AG08396 (cell line): ENCODE measurements at regions not wholly inside any gene's neighbourhood (a gene's known extent, or its start where the extent isn't known, plus 50 kb on each side); places are given as distances from the start of the nearest gene placed in this dataset.

ENCODE experiments used
- DNase-seq: peaks from one replicate; pipeline ENCODE4 v3.0.0; 2012; ENCODE audit warnings: low spot score, mixed read lengths

DNA sequence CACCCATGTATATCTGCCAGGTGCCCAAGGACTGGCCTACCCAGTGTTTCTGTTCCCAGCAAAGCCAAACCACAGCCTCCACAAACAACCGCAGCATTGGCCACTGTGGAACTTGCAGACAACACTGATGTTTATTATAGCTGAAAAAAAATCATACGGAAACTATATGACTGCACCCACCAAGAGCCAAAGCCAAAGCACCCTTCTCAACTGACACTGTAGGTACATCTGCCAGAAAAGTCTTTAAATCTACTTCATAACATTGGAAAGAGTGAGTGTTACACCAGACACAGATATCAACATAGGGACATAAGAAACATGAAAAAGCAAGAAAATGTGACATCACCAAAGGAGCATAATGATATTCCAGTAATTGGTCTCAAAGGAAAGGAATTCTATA lies 428.0 kb downstream of the PSAT1 start:
- DNase-seq: no peak

DNA sequence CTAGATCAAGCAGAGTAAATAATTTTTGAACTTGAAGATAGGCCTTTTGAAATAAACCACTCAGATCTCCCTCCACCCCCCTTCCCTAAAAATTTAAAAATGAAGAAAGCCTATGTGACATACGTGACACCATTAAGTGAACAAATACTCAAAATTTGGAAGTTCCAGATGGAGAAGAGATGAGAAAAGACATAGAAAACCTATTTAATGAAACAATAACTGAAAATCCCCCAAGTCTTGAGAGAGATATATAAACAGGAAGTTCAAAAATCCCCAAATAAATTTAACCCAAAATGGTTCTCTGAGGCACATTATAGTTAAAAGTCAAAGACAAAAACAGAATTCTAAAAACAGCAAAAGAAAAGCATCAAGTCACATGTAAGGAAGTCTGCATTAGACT lies 428.6 kb downstream of the PSAT1 start:
- DNase-seq: no peak

DNA sequence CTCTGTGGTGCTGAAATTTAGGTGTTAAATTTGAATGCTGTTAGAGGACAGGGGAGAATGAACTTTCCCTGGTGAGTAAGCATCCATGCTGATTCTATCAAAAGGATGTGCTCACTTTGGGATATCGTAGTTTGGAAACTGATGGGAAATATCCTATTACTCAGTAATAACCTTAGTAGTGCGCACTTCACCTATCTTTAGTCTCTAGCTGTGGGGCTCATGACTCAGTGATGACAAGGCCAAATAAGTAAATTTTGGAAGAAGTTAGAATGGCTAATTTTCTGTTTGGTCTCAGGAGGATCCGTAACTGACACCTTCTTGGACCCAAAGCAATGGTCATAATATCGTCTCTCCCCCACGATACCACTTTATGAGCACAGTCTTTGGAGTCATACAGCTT lies 448.4 kb downstream of the PSAT1 start:
- DNase-seq: no peak

DNA sequence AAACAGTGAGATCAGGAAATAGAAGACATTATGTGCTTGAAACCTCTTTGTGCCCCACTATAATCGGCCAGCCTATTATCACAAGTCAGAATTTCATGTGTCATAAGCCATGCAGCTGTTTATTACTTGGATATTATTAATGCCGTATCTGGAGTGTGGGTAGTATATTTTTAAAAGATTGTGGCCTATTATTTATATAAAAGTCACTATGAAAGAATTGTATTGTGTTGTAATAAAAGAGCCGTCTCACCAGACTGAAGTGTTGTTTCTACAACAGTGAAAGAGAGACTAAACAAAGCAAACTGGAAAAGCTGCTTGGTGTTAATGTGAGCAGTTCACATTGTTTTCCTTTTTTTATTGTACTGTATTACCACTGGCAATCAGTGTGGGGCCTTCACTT lies 449.1 kb downstream of the PSAT1 start:
- no peak for DNase-seq

DNA sequence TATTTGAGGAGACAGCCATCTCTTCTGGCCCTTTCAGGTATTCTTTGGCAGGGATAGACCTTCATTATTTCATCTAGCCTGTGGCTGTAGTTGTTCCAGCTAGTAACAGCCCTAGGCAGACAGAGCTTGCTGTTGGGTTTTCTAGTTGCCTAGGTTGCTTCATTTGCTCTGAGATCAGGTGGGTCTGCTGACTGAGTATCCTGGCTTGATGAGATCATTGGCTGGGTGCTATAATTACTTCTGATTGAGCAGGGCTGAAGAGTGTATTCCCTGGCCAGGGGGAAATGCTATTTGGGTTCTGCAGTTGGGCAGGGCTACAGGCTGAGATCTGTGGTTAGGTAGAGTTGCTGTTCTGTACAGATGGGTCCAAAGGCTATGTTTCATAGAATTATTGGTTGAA lies 456.1 kb downstream of the PSAT1 start:
- DNase-seq: no peak

DNA sequence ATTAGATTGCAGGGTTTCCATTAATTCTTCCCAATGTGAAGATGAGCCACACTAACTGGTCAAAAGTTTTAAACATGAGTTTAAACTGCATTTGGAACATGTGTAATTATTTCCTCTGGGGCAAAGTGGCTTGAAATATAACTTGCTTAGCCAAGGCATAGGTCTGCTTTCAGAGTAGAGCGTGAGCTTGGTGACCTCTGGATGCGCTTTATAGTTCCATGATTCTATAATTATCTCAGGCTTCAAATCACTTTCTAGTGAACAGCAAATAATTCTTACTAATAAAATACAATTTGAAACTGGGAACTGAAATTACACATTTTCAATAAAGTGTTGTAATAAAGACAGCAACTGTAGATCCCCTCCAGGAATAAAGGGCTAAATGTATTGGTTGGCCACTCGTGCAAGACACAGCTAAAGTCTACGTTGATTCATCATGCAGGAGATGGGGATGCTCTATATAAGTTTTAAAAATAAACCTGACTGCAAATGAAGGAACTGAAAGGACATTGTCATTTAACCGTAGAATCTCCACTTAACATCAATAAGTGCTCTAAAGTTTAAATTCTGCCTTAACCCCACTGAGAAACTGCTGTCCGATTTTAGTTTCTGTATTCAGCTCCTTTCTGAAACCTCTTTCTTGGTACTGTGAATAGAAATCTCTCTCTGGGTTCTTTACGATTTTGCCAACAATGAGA lies 460.0 kb downstream of the PSAT1 start:
- no peak for DNase-seq

DNA sequence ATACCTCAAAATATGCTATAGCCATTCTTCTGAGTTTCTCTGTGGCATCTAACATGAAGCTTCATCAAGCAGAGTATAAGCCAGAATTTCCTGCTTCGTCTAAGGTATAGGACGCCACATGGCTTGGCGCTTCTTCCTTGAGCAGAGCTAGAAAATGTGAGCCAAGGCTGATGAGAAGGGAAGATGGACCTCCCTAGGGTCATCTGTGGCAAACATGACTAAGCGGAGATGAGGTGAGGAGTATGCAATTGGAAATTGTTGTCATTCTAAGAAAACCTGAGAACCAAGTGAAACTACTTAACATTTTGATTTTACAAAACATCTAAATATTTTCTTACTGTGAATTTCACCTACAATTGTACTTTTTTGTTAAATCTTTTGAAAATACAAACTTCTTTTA lies 466.5 kb downstream of the PSAT1 start:
- DNase-seq: no peak

DNA sequence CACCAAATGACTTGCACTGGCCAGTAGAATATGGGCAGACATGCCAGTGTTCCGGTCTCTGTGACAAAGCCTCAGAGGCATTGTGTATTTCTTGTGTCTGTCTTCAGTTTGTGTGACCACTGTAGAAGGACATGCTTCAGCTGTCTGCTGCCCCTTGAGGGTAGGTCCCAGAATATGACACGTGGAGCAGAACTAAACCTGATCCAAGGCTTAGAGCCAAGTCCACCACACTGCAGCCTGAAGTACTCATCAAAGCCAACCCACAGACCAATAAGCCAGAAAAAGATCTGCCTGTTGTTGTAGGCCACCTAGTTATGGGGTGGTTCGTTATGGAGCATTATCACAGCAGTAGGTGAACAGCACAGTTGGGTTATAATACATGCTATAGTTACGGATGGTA lies 468.9 kb downstream of the PSAT1 start:
- DNase-seq: no peak

DNA sequence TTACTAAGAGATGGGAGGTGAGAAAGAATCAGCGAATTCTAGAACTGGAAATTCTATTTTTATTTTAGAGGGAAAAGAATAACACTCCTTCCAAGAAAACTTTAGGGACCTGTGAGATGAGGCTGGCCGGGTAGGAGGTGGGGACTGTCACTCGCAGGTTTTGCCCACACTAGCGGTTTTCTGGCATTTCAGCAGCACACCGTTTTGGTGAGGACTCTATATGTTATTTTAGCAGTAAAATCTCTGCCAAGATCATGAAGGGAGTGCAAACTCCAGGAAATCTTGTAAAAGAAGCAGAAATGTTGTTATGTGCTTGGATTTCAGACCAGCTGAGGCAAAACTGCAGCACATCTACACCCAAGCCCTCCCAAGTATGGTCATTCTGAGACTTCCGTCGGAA lies 470.6 kb downstream of the PSAT1 start:
- DNase-seq: no peak

DNA sequence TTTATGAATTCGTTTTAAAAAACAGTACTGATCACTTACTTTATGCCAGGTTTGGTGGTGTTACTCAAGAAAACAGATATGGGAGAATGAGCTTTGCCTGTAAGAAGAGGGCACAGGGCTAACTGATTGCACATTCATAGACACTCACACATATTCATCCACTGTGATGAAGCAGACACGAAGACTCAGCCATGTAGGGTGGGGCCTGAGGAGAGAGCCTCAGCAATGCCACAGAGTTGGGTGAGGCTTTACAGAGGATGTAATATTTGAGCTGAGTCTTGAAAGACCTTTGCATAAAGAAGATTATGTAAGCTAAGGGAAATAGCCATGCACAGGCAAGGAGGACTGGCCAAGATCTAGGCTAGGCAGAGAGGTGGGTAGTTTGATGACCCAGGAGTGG lies 472.8 kb downstream of the PSAT1 start:
- DNase-seq: no peak

DNA sequence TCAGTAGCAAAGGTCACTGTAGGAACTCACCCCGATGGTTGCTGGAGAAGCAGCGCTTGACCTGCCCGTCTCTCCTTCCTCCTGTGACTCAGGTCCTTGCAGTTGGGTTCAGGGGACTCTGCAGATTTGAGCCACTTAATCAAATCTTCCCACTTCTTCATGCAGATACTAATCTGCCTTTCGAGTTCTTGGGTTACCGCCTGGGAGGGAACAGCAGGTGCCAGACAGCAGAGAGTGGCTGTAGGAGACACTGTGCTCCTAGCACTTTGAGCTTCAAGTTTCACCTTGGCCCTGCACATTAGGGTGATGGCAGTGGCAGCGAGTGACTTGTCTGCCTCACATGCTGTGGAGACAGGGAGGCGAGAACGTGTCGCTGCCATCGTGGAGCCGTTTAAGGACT lies 478.3 kb downstream of the PSAT1 start:
- DNase-seq: no peak

DNA sequence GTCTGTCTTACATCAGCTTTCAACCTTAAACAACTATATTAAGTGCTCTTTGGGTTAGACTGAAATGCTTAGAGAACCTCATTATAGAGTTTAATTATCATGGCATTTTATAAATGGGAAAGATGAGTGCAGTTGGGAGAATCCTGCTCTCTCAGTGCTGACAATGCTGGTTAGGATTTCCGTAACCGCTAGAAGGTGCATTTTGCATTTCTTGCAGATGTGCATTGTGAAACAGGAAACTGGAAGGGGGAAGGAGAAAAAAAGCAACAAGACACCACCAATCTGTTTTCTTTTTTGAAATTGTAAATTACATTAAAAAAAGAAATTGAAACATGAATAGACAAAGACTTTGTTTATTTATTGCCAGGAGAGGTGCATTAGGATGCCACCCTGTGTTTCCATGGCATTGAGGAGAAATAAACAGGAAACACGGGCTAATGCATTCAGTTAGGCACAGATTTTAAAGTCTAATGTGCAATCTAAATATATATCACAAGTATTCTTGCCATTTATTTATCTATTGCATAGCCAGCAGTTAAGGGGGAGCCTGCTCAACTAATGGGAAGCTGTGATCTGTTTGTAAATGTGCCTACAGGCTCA lies 478.9 kb downstream of the PSAT1 start:
- DNase-seq: no peak

DNA sequence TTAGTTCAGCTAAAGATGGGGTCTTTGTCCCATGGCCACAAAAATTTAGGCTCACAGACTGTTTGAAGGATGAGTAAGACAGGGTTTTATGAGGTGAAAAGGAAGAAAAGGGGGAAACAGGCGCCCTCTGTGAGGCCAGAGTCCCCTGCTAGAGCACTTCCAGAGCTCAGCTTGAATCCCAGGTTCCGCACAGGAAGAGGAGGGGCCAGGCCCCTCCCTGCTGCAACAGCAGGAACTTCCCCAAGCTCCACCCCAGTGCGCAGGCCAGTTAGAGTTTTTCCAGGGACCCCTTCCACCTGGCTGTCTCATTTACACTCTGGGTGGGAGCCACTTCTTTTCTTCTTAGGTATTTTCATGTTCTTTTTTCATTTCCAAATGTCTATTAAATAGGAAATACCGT lies 480.8 kb downstream of the PSAT1 start:
- no peak for DNase-seq

DNA sequence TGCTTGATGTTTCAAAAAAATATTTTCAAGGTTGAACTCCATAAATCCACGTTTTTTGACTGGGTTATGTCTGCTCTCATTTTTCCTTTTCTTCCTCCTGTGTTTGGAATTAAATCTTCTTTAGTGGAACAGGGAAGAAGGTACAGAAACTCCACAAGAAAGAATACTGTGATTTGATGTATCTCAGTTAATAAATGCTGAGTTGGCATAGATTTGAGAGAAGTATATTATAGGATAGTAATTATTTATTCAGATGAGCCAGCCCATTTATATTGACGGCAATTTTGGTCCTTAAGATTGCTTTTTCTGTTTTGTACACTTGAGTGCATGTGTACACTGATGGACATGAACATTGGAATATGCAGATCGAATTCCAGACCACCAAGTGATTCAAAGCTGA lies 481.4 kb downstream of the PSAT1 start:
- no peak for DNase-seq

DNA sequence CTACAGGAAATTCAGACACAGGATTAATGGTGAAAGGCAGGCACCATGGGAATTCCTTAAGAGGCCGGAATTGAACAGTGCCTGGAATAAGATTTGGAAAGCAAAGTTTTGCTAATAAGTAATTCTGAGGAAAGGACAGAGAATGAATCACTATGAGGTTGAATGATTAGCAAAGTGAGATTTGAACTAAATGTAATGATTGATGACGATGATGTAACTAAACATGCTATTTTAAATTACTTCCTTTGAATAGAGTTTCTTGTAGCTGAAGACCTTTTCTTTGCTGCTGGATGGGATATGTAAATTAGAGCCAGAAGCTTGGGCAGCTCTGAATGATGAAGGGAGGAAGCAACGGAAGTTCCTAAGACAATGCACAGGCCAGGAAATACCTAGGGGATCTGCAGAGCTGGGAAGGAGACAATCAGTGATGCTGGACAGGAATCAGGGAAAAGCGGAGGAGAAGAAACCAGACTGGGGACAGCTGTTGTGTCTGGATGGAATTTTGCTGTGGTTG lies 482.0 kb downstream of the PSAT1 start:
- no peak for DNase-seq

DNA sequence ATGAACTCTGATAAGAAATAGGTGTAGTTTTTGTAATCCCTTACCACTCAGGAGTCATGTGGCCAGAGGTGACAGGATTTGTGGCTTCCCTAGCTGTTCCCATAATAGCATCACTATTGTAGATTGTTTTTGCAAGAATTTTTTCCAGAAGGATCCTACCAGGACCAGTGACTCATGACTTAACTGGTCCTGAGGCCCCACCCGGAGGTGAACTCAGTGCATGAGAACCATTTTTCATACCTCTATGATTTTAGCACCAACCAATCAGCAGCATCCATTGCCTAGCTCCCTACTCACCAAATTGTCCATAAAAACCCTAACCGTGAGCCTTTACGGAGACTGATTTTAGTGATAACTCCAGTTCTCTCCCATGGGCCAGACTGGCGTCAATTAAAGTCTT lies 484.8 kb downstream of the PSAT1 start:
- DNase-seq: no peak

DNA sequence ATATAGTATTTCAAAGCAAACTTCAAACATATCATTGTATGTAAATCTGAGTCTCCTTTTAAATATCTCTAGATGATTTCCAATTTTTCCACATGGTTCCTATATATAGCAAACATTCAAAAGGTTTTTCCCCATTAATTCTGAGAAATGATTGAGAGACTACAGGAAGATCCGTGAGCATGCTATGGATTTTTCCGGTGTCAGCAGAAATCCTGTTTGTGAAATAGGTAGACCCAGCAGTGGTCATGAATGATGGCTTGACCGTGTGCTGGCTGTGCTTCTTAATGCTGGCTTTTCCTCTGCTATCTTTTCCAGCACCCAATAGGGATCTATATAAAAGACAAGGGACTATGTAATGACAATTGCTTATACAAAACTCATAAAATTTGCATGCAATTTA lies 485.3 kb downstream of the PSAT1 start:
- DNase-seq: no peak

DNA sequence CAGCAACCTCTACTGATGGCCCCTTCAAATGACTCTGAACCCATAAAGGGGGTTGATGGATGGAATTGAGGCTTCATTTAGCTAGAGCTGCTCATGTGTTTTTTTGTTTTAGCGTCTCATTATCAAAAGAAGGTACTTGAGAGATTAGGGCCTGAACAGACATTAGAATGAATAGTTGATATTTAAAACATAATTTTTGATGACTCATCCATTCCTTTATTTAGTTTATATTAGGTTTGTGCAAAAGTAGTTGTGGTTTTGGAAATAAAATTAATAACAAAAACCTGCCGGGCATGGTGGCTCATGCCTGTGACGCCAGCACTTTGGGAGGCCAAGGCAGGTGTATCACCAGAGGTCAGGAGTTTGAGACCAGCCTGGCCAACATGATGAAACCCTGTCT lies 485.9 kb downstream of the PSAT1 start:
- DNase-seq: no peak

DNA sequence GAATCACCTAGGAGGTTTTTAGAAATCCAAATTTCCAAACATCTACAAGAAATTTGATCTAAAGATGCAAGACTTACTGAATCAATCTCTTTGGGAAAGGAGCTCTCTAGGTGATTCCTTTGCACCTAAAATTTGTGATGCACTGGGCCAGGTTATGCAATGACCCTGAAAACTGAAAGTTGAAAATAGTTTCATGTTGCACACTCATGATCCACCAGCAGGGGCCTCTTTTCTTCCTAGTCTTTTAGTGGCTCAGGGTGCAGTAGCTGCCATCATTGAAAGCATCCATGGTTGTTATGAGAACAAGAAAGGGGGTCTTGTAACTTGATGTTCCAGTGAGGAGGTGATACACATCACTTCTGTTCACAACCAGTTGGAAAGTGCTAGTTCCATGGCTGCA lies 486.8 kb downstream of the PSAT1 start:
- DNase-seq: no peak

DNA sequence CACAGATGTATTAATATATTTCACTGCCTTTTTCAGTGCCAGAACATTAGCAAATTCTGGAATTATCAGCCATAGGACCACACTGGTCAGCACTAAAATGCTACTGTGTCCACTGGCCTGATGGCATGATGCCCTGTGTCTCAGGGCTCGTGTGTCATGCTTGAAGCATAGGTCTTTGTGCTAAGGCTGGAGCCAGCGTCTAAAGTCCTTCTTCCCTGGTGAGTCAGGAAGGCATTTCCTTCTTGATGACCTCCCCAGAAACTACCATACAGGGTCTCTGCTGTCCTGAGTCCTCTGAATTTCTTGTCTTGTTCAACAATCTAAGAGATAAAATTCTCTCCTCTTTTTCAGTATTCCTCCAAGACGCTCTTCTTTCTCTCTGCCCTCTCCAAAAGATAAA lies 489.9 kb downstream of the PSAT1 start:
- DNase-seq: peak; percentile 43

DNA sequence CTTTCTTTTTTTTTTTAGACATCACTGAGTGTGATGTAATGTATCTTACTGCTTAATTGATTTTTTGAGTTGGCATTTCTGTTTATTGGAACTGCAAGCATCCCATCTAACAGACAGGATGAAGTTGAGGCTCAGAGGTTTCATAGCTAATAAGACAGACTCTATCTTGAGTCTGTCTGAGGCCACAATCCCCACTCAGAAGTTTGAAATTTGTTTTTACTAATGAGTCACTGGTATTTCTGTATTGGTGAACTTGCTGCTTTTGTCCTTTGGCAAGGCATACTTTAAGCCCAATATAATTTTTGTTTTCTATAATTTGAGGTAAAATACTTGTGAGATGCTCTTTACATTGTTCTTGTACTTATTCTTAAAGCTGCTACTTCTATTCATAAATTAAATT lies 491.2 kb downstream of the PSAT1 start:
- DNase-seq: peak; percentile 29

DNA sequence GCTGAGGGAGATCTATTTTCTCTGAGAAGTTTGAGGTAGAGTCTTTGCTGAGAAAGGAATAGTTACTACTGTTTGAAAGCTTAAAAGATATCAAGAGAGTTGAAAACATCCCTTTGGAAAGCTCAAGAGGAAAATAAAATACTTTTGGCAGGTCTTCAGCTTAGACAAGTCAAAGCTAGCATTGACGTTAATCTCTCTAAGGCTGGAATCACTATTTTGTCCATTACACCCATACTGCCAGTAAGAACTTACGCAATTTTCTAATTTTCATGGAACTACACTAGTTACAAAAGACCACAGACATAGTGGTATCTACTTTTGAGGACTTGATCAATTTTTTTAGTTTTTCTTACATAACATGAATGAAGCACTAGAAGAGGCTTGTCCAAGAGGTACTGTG lies 494.9 kb downstream of the PSAT1 start:
- no peak for DNase-seq

DNA sequence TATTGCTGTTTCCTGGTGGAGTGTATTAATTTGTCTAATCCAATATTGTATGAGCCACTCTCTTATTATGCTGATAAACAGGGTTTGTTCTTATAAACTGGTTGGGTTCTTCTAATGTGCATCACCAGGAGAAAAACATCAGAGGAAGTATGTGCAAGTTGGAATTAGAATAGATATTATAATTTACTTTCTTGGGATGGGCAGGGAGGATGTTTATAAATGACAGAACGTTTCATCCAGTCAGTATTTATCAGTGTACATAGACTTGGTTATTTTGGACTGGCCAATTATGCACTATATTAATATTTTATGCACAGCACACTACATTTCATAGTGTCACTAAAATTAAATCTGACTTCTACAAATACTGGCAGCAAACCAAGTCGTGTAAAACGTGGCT lies 495.8 kb downstream of the PSAT1 start:
- no peak for DNase-seq

DNA sequence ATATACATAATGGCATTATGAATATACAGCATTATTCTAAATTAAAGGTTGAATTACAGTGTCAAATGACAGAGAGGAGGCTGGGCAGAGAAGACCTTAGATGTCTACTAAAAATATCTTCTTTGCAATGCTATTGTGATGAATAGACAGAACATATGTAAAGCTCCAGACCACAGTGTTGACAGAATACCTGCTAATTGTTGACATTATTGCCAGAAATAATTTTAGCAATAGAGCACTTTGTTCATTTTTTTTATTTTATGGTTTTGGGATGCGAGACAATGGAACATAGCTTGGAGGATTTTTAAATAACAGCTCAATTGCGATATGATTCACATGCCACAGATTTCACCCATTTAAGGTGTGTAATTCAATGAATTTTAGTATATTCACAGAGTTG lies 508.8 kb downstream of the PSAT1 start:
- no peak for DNase-seq
